PFSK-1 (cell line): ENCODE measurements at regions not wholly inside any gene's neighbourhood (a gene's known extent, or its start where the extent isn't known, plus 50 kb on each side); places are given as distances from the start of the nearest gene placed in this dataset.

Source experiments
- FOXP2 ChIP-seq: optimal IDR thresholded peaks from 2 replicates; pipeline ENCODE3; 2011; ENCODE audit warnings: borderline replicate concordance, control low read depth, inconsistent platforms; ENCODE audit not compliant: insufficient read depth; ENCODE audit errors: extremely low read length, extremely low read depth
- POLR2AphosphoS5 ChIP-seq: IDR thresholded peaks from 2 replicates; pipeline ENCODE4 v1.6.1; 2012; ENCODE audit warnings: low read depth, mild to moderate bottlenecking, control low read depth, low read length, moderate library complexity
- REST ChIP-seq, 2 experiments: IDR thresholded peaks; 2 replicates each; pipeline versions ENCODE4 v1.6.1 to v1.8.0; 2011 to 2012; ENCODE audit warnings: low read depth in 2 of 2, low read length in 2 of 2, control low read depth in 1 of 2, inconsistent platforms in 1 of 2, mild to moderate bottlenecking in 1 of 2, moderate library complexity in 1 of 2; ENCODE audit not compliant: insufficient read depth in 1 of 2
- SIN3A ChIP-seq: IDR thresholded peaks from 2 replicates; pipeline ENCODE4 v1.6.1; 2012; ENCODE audit warnings: mild to moderate bottlenecking, low read length, moderate library complexity, borderline replicate concordance; ENCODE audit not compliant: insufficient read depth
- TAF1 ChIP-seq: IDR thresholded peaks from 2 replicates; pipeline ENCODE4 v1.6.1; 2012; ENCODE audit warnings: low read length, control low read depth, borderline replicate concordance; ENCODE audit not compliant: insufficient read depth

- TF ChIP-seq REST (IDR thresholded peaks at IDR 0.05; ENCODE audit: insufficient read depth in 1 of 2, low read depth in 2 of 2, low read length in 2 of 2), result no peak
- TF ChIP-seq FOXP2, result no peak
- no peak for TF ChIP-seq SIN3A
- TF ChIP-seq TAF1, result no peak
- no peak for TF ChIP-seq POLR2AphosphoS5
These were observed 67.1 kb downstream of the RWDD3 start for GRCh38 chr1:95301091-95301490.

- TF ChIP-seq POLR2AphosphoS5 (no peak), TAF1 (no peak), SIN3A (no peak), REST (IDR thresholded peaks at IDR 0.05; ENCODE audit: insufficient read depth in 1 of 2, low read depth in 2 of 2, low read length in 2 of 2) (no peak), FOXP2 (no peak)
These were observed 67.6 kb downstream of the RWDD3 start for GRCh38 chr1:95301614-95302013.

GRCh38 chr1:95304803-95305202 lies 70.8 kb downstream of the RWDD3 start:
- TF ChIP-seq TAF1 (no peak), FOXP2 (no peak), SIN3A (no peak), POLR2AphosphoS5 (no peak), REST (IDR thresholded peaks at IDR 0.05; ENCODE audit: insufficient read depth in 1 of 2, low read depth in 2 of 2, low read length in 2 of 2) (no peak)

GRCh38 chr1:95308276-95309030 lies 74.4 kb downstream of the RWDD3 start:
- no peak for TF ChIP-seq REST (IDR thresholded peaks at IDR 0.05; ENCODE audit: insufficient read depth in 1 of 2, low read depth in 2 of 2, low read length in 2 of 2)
- TF ChIP-seq FOXP2, result no peak
- TF ChIP-seq TAF1, result no peak
- no peak for TF ChIP-seq SIN3A
- no peak for TF ChIP-seq POLR2AphosphoS5

GRCh38 chr1:95309031-95309471 lies 75.0 kb downstream of the RWDD3 start:
- no peak for TF ChIP-seq REST (IDR thresholded peaks at IDR 0.05; ENCODE audit: insufficient read depth in 1 of 2, low read depth in 2 of 2, low read length in 2 of 2)
- no peak for TF ChIP-seq POLR2AphosphoS5
- TF ChIP-seq FOXP2, result no peak
- TF ChIP-seq TAF1, result no peak
- no peak for TF ChIP-seq SIN3A
